DOHH2 (cell line): ENCODE measurements at regions not wholly inside any gene's neighbourhood (a gene's known extent, or its start where the extent isn't known, plus 50 kb on each side); places are given as distances from the start of the nearest gene placed in this dataset.

Source experiments
- H3F3A ChIP-seq: fragments of 200-600 bp; sonication (generic), shearing (Covaris generic); 2 replicates; pipeline ENCODE4 v1.6.0; 2016; ENCODE audit warnings: antibody characterized with exemption, mild to moderate bottlenecking; ENCODE audit not compliant: control insufficient read depth, insufficient read depth
- H3K27ac ChIP-seq: fragments of 200-600 bp; sonication (generic); 2 replicates; pipeline ENCODE4 v1.5.1; 2014; ENCODE audit warnings: low read depth, mild to moderate bottlenecking, low read length, moderate library complexity
- H3K27me3 ChIP-seq: fragments of 200-600 bp; sonication (generic); 2 replicates; pipeline ENCODE4 v1.6.1; 2014; ENCODE audit warnings: mild to moderate bottlenecking, low read length, mixed read lengths; ENCODE audit not compliant: control insufficient read depth
- H3K36me3 ChIP-seq: fragments of 200-600 bp; sonication (generic); 2 replicates; pipeline ENCODE4 v1.6.1; 2014; ENCODE audit warnings: mild to moderate bottlenecking, low read length, moderate library complexity, mixed read lengths; ENCODE audit not compliant: control insufficient read depth
- H3K4me1 ChIP-seq: fragments of 200-600 bp; sonication (generic); 2 replicates; pipeline ENCODE4 v1.6.1; 2014; ENCODE audit warnings: mild to moderate bottlenecking, low read length, mixed read lengths; ENCODE audit not compliant: control insufficient read depth
- H3K4me2 ChIP-seq: fragments of 200-600 bp; sonication (generic); 2 replicates; pipeline ENCODE4 v1.6.0; 2014; ENCODE audit warnings: mild to moderate bottlenecking, low read length, moderate library complexity
- H3K4me3 ChIP-seq: fragments of 200-600 bp; sonication (generic); 2 replicates; pipeline ENCODE4 v1.5.1; 2014; ENCODE audit warnings: mild to moderate bottlenecking, low read length, mixed read lengths
- H3K79me2 ChIP-seq: fragments of 200-600 bp; sonication (generic); 2 replicates; pipeline ENCODE4 v1.6.1; 2014; ENCODE audit warnings: mild to moderate bottlenecking, low read length, mixed read lengths; ENCODE audit not compliant: control insufficient read depth
- H3K9me2 ChIP-seq: fragments of 200-600 bp; sonication (generic); replicated peaks from 2 replicates; pipeline ENCODE4 v1.6.1; 2014; ENCODE audit warnings: mild to moderate bottlenecking, low read length, mixed read lengths; ENCODE audit not compliant: control insufficient read depth
- H3K9me3 ChIP-seq: fragments of 200-600 bp; sonication (generic); 2 replicates; pipeline ENCODE4 v1.6.1; 2014; ENCODE audit warnings: antibody characterized with exemption, low read length, mixed read lengths; ENCODE audit not compliant: control insufficient read depth, insufficient read depth
- H4K20me1 ChIP-seq: fragments of 200-600 bp; sonication (generic); 2 replicates; pipeline ENCODE4 v1.6.0; 2014; ENCODE audit warnings: low read depth, mild to moderate bottlenecking, antibody characterized with exemption, low read length, moderate library complexity; ENCODE audit not compliant: control insufficient read depth, insufficient read depth
- EZH2phosphoT487 ChIP-seq: fragments of 200-600 bp; sonication (generic); IDR thresholded peaks from 2 replicates; pipeline ENCODE4 v1.6.1; 2017; ENCODE audit warnings: borderline replicate concordance, mild to moderate bottlenecking, antibody characterized with exemption, low read length, moderate library complexity, mixed read lengths
- TF ChIP-seq, protein P1 (sequence below): fragments of 200-600 bp; sonication (generic); IDR thresholded peaks from one replicate; pipeline ENCODE4 v1.5.1; 2014; ENCODE audit warnings: antibody characterized with exemption, mild to moderate bottlenecking, low read depth, low read length; ENCODE audit not compliant: poor library complexity, severe bottlenecking

DNA sequence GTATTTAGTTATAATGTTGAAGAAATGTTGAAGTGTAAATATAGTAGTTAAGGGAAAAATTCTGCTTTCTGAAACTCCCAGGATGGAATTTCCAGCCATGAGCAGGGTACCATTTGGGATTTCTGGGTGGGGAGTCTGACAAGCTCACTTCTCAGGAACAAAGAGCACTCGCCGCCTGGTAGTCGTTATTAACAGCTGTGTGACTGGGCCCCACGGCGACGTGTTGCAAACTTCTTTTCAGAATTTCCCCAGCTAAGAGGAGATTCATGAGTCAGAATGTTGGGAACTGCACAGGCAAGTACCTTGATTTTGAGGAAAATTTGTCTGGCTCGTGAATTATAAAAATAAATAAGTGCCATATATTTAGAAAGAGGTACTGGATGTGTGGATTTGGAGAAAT lies 103.7 kb downstream of the LACC1 start:
- Histone ChIP-seq H3K36me3 (no peaks in the 10 kb centered on the region), H3K27me3 (no peaks in the 10 kb centered on the region), H3K4me3 (no peak overlapping the region), H4K20me1 (no peaks in the 10 kb centered on the region), H3F3A (no peaks in the 10 kb centered on the region), H3K9me2 (no peaks in the 10 kb centered on the region), H3K79me2 (no peaks in the 10 kb centered on the region), H3K27ac (no peak overlapping the region), H3K4me2 (no peak overlapping the region), H3K9me3 (peaks cover under 1% of the 10 kb centered on the region; the same call in 1 of the 2 replicates), H3K4me1 (no peaks in the 10 kb centered on the region)
- TF ChIP-seq EZH2phosphoT487 = no peak
- TF ChIP-seq, protein P1, sequence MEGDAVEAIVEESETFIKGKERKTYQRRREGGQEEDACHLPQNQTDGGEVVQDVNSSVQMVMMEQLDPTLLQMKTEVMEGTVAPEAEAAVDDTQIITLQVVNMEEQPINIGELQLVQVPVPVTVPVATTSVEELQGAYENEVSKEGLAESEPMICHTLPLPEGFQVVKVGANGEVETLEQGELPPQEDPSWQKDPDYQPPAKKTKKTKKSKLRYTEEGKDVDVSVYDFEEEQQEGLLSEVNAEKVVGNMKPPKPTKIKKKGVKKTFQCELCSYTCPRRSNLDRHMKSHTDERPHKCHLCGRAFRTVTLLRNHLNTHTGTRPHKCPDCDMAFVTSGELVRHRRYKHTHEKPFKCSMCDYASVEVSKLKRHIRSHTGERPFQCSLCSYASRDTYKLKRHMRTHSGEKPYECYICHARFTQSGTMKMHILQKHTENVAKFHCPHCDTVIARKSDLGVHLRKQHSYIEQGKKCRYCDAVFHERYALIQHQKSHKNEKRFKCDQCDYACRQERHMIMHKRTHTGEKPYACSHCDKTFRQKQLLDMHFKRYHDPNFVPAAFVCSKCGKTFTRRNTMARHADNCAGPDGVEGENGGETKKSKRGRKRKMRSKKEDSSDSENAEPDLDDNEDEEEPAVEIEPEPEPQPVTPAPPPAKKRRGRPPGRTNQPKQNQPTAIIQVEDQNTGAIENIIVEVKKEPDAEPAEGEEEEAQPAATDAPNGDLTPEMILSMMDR = no peak

DNA sequence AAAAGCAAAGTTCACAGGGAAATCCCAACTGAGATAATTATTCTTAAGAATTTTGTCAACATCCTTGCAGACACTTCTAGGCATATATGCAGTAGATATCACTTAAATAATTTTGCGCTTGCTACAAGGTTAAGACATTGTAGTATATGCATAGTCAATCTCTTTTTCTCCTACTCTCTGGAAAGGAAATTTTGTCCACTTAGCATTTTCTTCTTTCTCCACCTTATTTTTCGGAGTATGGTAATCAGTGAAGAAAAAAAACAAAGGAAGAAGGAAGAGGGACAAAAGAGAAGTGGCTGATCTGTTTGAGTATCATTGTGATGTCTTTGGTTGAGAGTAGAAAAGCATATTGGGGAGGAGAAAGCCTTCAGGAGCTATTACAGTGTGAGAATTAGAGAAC lies 104.6 kb downstream of the LACC1 start:
- Histone ChIP-seq H3K27me3 (no peaks in the 10 kb centered on the region), H3K9me2 (no peaks in the 10 kb centered on the region), H3K27ac (no peak overlapping the region), H3K79me2 (no peaks in the 10 kb centered on the region), H3K9me3 (no peaks in the 10 kb centered on the region), H3F3A (no peaks in the 10 kb centered on the region), H3K4me2 (no peak overlapping the region), H3K4me1 (no peaks in the 10 kb centered on the region), H4K20me1 (no peaks in the 10 kb centered on the region), H3K4me3 (no peak overlapping the region), H3K36me3 (no peaks in the 10 kb centered on the region)
- no peak for TF ChIP-seq EZH2phosphoT487
- TF ChIP-seq, protein P1 = no peak

DNA sequence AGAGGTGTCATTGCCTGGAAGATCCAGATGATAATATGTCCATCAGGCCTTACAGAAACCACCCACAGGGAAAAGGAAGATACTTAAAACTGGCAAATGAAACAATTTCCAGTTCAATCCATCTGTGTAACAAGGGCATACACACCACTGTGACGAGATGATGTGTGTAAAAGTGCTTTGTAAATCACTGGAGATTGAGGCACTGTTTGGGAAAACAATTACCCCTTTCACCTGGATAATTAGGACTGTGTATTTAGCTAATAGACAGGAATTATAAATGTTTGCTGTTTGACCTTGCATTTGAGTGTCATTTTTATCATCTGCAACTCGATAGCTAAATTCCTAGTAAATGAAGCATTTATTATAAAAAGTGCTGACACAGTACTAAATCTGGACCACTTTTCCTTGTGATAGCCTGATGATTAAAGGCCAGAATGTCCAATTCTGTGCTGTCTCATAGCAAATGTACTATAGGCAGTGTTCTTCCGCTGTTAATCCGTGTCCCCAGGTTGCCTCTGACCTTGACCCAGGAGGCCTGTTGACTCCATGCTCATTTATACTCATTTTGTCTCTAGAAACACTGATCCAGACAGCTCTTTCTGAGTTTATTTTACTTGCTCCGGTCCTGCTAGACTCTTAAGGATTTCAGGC lies 105.8 kb downstream of the LACC1 start:
- TF ChIP-seq EZH2phosphoT487 = no peak
- TF ChIP-seq, protein P1 = no peak
- Histone ChIP-seq H3F3A (no peaks in the 10 kb centered on the region), H3K4me2 (no peak overlapping the region)

More for the DNA sequence above, 105.8 kb downstream of the LACC1 start:
- no peaks in the 10 kb centered on the region for H3K27me3 ChIP-seq
- no peaks in the 10 kb centered on the region for H3K9me2 ChIP-seq
- no peaks in the 10 kb centered on the region for H4K20me1 ChIP-seq
- no peak overlapping the region for H3K4me3 ChIP-seq
- no peaks in the 10 kb centered on the region for H3K36me3 ChIP-seq
- no peaks in the 10 kb centered on the region for H3K9me3 ChIP-seq
- H3K4me1 ChIP-seq = no peaks in the 10 kb centered on the region
- H3K79me2 ChIP-seq = no peaks in the 10 kb centered on the region
- no peak overlapping the region for H3K27ac ChIP-seq
